KMS-11 (cell line): ENCODE measurements at regions not wholly inside any gene's neighbourhood (a gene's known extent, or its start where the extent isn't known, plus 50 kb on each side); places are given as distances from the start of the nearest gene placed in this dataset.

Source experiments
- H2AFZ ChIP-seq: fragments of 200-600 bp; sonication (generic); 2 replicates; pipeline ENCODE4 v1.6.1; 2016; ENCODE audit warnings: antibody characterized with exemption, mixed run types, low read depth
- H3K27ac ChIP-seq: fragments of 200-600 bp; sonication (generic); 2 replicates; pipeline ENCODE4 v1.6.1; 2016; ENCODE audit warnings: mild to moderate bottlenecking, mixed run types
- H3K27me3 ChIP-seq: fragments of 200-600 bp; sonication (generic); 2 replicates; pipeline ENCODE4 v1.6.1; 2017; ENCODE audit warnings: mild to moderate bottlenecking, low read depth, mixed run types, moderate library complexity; ENCODE audit not compliant: insufficient read depth
- H3K36me3 ChIP-seq: fragments of 200-600 bp; sonication (generic); 2 replicates; pipeline ENCODE4 v1.6.1; 2017; ENCODE audit warnings: mild to moderate bottlenecking, mixed run types; ENCODE audit not compliant: insufficient read depth
- H3K4me1 ChIP-seq: fragments of 200-600 bp; sonication (generic); 2 replicates; pipeline ENCODE4 v1.6.1; 2016; ENCODE audit warnings: mild to moderate bottlenecking, low read depth, mixed run types; ENCODE audit not compliant: poor library complexity, severe bottlenecking
- H3K4me2 ChIP-seq: fragments of 200-600 bp; sonication (generic); 2 replicates; pipeline ENCODE4 v1.7.0; 2016; ENCODE audit warnings: mild to moderate bottlenecking, mixed run types
- H3K4me3 ChIP-seq: fragments of 200-600 bp; sonication (generic); IDR thresholded peaks from 2 replicates; pipeline ENCODE4 v1.6.1; 2017; ENCODE audit warnings: low read depth, low read length, mixed read lengths; ENCODE audit not compliant: insufficient read depth
- H3K79me2 ChIP-seq: fragments of 200-600 bp; sonication (generic); 2 replicates; pipeline ENCODE4 v1.6.1; 2016; ENCODE audit warnings: low read depth, mixed run types; ENCODE audit not compliant: insufficient read depth
- H3K9ac ChIP-seq: fragments of 200-600 bp; sonication (generic); 2 replicates; pipeline ENCODE4 v1.6.1; 2016; ENCODE audit warnings: mild to moderate bottlenecking, mixed run types
- H4K20me1 ChIP-seq: fragments of 200-600 bp; sonication (generic); 2 replicates; pipeline ENCODE4 v1.6.1; 2016; ENCODE audit warnings: mild to moderate bottlenecking, mixed run types; ENCODE audit not compliant: insufficient read depth
- TF ChIP-seq, protein P1 (sequence below): fragments of 200-600 bp; sonication (generic); conservative IDR thresholded peaks from 2 replicates; pipeline ENCODE4 v1.6.1; 2017; ENCODE audit warnings: low read depth, mild to moderate bottlenecking, antibody characterized with exemption, low read length, moderate library complexity, mixed read lengths

DNA sequence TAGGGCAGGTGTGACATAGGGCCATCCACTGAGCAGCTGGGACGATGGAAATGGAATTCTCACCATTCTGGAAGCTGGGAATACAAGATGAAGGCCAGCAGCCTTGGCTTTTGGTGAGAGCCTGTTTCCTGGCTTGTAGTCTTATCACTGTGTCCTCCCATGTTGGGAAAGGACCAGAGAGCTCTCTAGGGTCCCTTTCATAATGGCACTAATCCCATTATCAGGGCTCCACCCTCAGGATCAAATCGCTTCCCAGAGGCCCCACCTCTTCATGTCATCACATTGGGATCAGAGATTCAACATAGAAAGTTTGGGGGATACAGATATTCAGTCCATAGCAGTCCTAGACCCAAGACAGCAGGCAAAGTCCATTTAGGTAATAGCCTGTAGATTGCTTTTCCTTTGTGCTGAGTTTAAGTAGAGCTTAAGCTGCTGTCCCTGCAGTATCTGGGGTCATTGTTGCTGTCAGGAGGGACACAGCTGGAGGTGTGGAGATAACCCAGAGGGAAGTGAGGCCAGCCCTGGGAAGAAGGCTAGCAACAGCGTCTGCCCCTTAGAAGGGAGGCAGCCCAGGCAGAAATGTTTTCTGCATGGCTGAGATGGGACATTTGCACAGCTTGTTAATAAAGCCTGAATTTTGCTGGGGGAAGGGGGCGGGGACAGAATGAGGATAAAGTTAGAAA, 136.5 kb upstream of the GPR12 start:
- Histone ChIP-seq H3K36me3 (no peaks in the 10 kb centered on the region), H2AFZ (no peak overlapping the region), H3K79me2 (no peaks in the 10 kb centered on the region), H3K4me2 (no peak overlapping the region), H3K4me1 (no peaks in the 10 kb centered on the region), H3K9ac (no peak overlapping the region), H3K4me3 (no peak overlapping the region), H3K27ac (no peak overlapping the region), H4K20me1 (no peaks in the 10 kb centered on the region), H3K27me3 (no peaks in the 10 kb centered on the region)
- TF ChIP-seq, protein P1, sequence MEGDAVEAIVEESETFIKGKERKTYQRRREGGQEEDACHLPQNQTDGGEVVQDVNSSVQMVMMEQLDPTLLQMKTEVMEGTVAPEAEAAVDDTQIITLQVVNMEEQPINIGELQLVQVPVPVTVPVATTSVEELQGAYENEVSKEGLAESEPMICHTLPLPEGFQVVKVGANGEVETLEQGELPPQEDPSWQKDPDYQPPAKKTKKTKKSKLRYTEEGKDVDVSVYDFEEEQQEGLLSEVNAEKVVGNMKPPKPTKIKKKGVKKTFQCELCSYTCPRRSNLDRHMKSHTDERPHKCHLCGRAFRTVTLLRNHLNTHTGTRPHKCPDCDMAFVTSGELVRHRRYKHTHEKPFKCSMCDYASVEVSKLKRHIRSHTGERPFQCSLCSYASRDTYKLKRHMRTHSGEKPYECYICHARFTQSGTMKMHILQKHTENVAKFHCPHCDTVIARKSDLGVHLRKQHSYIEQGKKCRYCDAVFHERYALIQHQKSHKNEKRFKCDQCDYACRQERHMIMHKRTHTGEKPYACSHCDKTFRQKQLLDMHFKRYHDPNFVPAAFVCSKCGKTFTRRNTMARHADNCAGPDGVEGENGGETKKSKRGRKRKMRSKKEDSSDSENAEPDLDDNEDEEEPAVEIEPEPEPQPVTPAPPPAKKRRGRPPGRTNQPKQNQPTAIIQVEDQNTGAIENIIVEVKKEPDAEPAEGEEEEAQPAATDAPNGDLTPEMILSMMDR = no peak

DNA sequence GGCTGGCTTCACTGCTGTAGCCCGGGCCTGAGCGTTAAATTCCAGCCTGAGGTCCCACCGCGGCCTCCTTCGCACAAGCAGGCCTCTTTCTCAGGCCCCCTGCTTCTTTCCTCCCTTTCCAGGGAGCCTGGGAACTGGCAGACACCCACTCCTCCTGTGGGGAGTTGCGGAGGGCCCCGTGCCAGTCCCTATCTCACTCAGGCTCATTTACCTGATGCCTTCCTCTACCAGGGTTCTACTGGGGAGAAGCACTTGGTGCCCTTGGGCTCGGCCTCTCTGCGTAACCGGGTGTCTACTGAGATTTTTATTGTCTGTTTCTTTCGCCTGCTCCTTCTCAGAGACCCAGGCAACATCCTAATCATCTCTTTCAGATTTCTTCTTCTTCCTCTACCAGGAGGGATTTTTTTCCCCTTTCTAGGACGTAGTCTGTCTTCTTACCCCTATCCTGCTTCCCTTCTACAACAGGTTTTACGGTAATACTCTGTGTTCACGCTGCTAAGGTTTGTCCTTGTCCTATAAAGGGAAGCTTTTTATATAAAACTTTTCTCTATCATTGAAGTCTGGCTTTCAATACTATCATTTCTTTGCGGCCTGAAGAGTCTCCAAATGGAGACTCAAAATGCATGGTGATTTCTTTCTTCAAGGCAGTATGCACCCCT, 135.4 kb upstream of the GPR12 start:
- Histone ChIP-seq H3K27me3 (no peaks in the 10 kb centered on the region), H3K4me2 (no peak overlapping the region), H3K4me3 (no peak overlapping the region)

DNA sequence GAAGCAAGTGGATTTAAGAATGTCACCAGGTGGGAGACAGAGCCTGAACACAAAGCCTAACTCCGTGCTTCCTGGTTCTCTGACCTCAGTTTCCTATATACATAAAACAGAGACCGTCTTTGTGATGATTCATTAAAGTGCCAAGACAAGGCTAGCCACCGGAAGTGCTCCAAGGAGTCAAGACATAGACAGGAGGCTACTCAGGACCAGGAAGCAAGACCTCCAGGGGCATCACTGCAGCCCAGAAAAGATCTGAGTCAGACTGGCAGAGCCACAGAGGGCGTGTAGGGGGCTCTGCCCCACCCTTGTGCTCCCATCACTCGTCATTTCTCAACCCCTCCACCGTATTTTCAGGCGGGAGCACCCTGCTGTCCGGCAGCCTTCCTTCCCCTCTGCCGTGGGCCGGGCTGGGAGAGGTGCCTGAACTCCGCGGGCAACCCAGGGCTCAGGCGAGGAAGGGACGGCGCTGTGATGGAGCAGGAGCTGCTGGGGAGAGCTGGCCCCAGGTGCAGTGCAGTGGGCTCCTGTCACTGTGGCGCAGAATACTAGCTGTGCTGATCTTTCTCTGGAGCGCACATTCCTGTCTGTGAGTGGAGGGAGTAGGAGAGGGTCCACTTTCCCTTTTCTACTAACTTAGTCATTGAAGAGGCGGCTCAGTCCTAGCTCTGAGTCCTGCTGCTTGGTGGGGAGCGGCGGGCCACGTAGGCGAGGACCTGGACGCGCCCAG, 134.7 kb upstream of the GPR12 start:
- Histone ChIP-seq H3K27ac (no peak overlapping the region), H3K79me2 (no peaks in the 10 kb centered on the region), H2AFZ (no peak overlapping the region), H3K4me1 (no peaks in the 10 kb centered on the region), H3K4me2 (no peak overlapping the region), H4K20me1 (no peaks in the 10 kb centered on the region), H3K9ac (no peak overlapping the region), H3K27me3 (no peaks in the 10 kb centered on the region), H3K4me3 (no peak overlapping the region), H3K36me3 (no peaks in the 10 kb centered on the region)
- TF ChIP-seq, protein P1 = no peak

More for the DNA sequence above, 135.4 kb upstream of the GPR12 start:
- TF ChIP-seq, protein P1 = no peak
- Histone ChIP-seq H3K36me3 (no peaks in the 10 kb centered on the region), H3K9ac (no peak overlapping the region), H4K20me1 (no peaks in the 10 kb centered on the region), H2AFZ (no peak overlapping the region), H3K4me1 (no peaks in the 10 kb centered on the region), H3K27ac (no peak overlapping the region), H3K79me2 (no peaks in the 10 kb centered on the region)

DNA sequence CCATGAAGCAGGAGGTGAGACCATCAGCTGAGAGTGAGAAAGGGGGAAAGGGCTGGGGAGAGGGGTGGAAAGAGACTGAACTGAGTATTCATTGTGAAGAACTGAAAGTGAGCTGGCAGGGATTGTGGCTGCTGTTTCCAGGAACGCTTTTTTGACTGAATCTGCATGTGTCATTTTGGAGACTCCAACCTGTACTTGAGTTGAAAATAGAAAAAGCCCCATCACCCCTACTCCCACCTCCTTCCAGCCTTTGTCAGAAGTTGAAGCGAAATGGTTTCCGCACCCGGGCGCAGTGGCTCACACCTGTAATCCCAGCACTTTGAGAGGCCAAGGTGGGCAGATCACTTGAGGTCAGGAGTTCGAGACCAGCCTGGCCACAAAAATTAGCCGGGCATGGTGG, 128.0 kb upstream of the GPR12 start:
- no peak overlapping the region for H3K9ac ChIP-seq
- no peaks in the 10 kb centered on the region for H3K27me3 ChIP-seq
- no peak overlapping the region for H3K27ac ChIP-seq
- no peaks in the 10 kb centered on the region for H3K79me2 ChIP-seq
- no peaks in the 10 kb centered on the region for H3K4me1 ChIP-seq
- no peak overlapping the region for H2AFZ ChIP-seq
- no peaks in the 10 kb centered on the region for H4K20me1 ChIP-seq
- TF ChIP-seq, protein P1 = no peak
- no peaks in the 10 kb centered on the region for H3K36me3 ChIP-seq
- H3K4me2 ChIP-seq = no peak overlapping the region
- H3K4me3 ChIP-seq = no peak overlapping the region
